NCI-H345 treated with DMSO at 0.1 percent for 48 hours (cell line): ENCODE measurements at regions not wholly inside any gene's neighbourhood (a gene's known extent, or its start where the extent isn't known, plus 50 kb on each side); places are given as distances from the start of the nearest gene placed in this dataset.
"Not testable (repeated sequence)": the region's sequence is repeated elsewhere in the genome, so short reads cannot be mapped to it uniquely, and the experiment has no call there.

Experiments used
- DNase-seq: peaks from one replicate; lab custom pipeline; 2025; ENCODE audit not compliant: unreplicated experiment; lab: John Stamatoyannopoulos, UW

GRCh38 chr2:144927429-144927828 is 407.5 kb upstream of the ZEB2 start:
- DNase-seq = no peak

GRCh38 chr2:144925886-144926285 is 406.0 kb upstream of the ZEB2 start:
- DNase-seq = no peak

GRCh38 chr2:144924827-144925226 is 404.9 kb upstream of the ZEB2 start:
- no peak for DNase-seq

- no peak for DNase-seq
These were observed 402.6 kb upstream of the ZEB2 start for GRCh38 chr2:144922519-144922918.

GRCh38 chr2:144920755-144921530 is 401.0 kb upstream of the ZEB2 start:
- DNase-seq = no peak

- DNase-seq = no peak
These were observed 394.9 kb upstream of the ZEB2 start for GRCh38 chr2:144914622-144915318.

GRCh38 chr2:144914113-144914512 is 394.2 kb upstream of the ZEB2 start:
- no peak for DNase-seq

GRCh38 chr2:144912206-144912605 is 392.3 kb upstream of the ZEB2 start:
- DNase-seq = no peak

- no peak for DNase-seq
These were observed 386.0 kb upstream of the ZEB2 start for GRCh38 chr2:144905956-144906355.

- DNase-seq = no peak
These were observed 384.7 kb upstream of the ZEB2 start for GRCh38 chr2:144904612-144905011.

GRCh38 chr2:144903045-144903444 is 383.1 kb upstream of the ZEB2 start:
- DNase-seq = not testable (repeated sequence)

GRCh38 chr2:144901386-144901785 is 381.5 kb upstream of the ZEB2 start:
- DNase-seq = not testable (repeated sequence)

- no peak for DNase-seq
These were observed 376.4 kb upstream of the ZEB2 start for GRCh38 chr2:144896341-144896740.

GRCh38 chr2:144894612-144895599 is 375.0 kb upstream of the ZEB2 start:
- DNase-seq = no peak

GRCh38 chr2:144893464-144893863 is 373.5 kb upstream of the ZEB2 start:
- no peak for DNase-seq

- DNase-seq = no peak
These were observed 370.9 kb upstream of the ZEB2 start for GRCh38 chr2:144890828-144891227.

GRCh38 chr2:144889348-144889747 is 369.4 kb upstream of the ZEB2 start:
- DNase-seq = no peak

- DNase-seq = no peak
These were observed 366.9 kb upstream of the ZEB2 start for GRCh38 chr2:144886862-144887261.

GRCh38 chr2:144877893-144878292 is 358.0 kb upstream of the ZEB2 start:
- no peak for DNase-seq

- DNase-seq = no peak
These were observed 356.1 kb upstream of the ZEB2 start for GRCh38 chr2:144876013-144876412.

- DNase-seq = no peak
These were observed 355.5 kb upstream of the ZEB2 start for GRCh38 chr2:144875290-144875969.
